ENCODE measurements at regions not wholly inside any gene's neighbourhood (a gene's known extent, or its start where the extent isn't known, plus 50 kb on each side); places are given as distances from the start of the nearest gene placed in this dataset.

DNA sequence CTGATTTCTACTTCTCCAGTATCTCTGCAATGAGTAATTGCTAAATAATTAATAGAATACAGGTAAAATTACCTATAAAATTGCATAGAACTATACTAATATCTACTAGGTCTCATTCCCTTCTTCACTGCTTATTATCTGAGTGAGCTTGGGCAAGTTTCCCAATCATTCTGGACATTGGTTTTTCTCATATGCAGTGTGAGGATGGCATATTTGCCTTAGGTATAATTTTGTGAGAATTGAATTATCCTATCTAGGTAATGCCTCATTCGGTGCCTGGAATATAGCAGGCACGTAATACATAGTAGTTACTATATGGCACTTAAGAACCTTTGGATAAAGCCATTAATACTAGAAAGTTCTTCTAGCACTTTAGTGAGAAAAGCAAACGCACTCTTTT lies 434.7 kb downstream of the GATA3 start:
- H4K91ac ChIP-seq (ENCODE audit: insufficient read depth, low read depth, low read length): no peak overlapping the region
- H3K4me3 ChIP-seq (ENCODE audit: insufficient read depth, low read depth, low read length): no peak overlapping the region
- H3K56ac ChIP-seq (ENCODE audit: extremely low read depth, insufficient read depth, low read length): no peak overlapping the region
- H3K27ac ChIP-seq (ENCODE audit: insufficient read depth, low read length): no peak overlapping the region
- no peak overlapping the region for H3K4ac ChIP-seq (ENCODE audit: low read depth, low read length)
- H3K27me3 ChIP-seq (ENCODE audit: control insufficient read depth, insufficient read depth, low read length): no peaks in the 10 kb centered on the region
- no peak overlapping the region for H3K9ac ChIP-seq (ENCODE audit: low read depth, low read length)
- H2BK5ac ChIP-seq (ENCODE audit: low read depth, low read length, poor library complexity, severe bottlenecking): no peak overlapping the region
- intact Hi-C loops (cut with micrococcal nuclease): no loop called here
- no peaks in the 10 kb centered on the region for H3K9me1 ChIP-seq (ENCODE audit: insufficient read depth, low read length)
- no peak overlapping the region for H3K4me2 ChIP-seq (ENCODE audit: low read depth, low read length)
- TF ChIP-seq MAZ (IDR thresholded peaks at IDR 0.05; ENCODE audit: borderline replicate concordance, low read depth, low read length) (no peak), CEBPB (IDR thresholded peaks at IDR 0.05; ENCODE audit: low read depth, low read length) (no peak), CHD1 (IDR thresholded peaks at IDR 0.05; ENCODE audit: low read depth, low read length) (no peak), CTCF (conservative IDR thresholded peaks at IDR 0.05; ENCODE audit: low read depth, low read length) (no peak), RCOR1 (IDR thresholded peaks at IDR 0.05; ENCODE audit: insufficient replicate concordance, low read length) (no peak), MXI1 (IDR thresholded peaks at IDR 0.05; ENCODE audit: borderline replicate concordance, low read depth, low read length) (no peak), BHLHE40 (IDR thresholded peaks at IDR 0.05; ENCODE audit: low read depth, low read length) (no peak)
- TF ChIP-seq, protein P1, sequence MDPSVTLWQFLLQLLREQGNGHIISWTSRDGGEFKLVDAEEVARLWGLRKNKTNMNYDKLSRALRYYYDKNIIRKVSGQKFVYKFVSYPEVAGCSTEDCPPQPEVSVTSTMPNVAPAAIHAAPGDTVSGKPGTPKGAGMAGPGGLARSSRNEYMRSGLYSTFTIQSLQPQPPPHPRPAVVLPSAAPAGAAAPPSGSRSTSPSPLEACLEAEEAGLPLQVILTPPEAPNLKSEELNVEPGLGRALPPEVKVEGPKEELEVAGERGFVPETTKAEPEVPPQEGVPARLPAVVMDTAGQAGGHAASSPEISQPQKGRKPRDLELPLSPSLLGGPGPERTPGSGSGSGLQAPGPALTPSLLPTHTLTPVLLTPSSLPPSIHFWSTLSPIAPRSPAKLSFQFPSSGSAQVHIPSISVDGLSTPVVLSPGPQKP (IDR thresholded peaks at IDR 0.05; ENCODE audit: borderline replicate concordance, low read depth, low read length): no peak
- H3K14ac ChIP-seq (replicated peaks; ENCODE audit: low read depth, low read length): no peak overlapping the region
- H3K4me1 ChIP-seq (ENCODE audit: control insufficient read depth, insufficient read depth, low read length): no peaks in the 10 kb centered on the region
- no peaks in the 10 kb centered on the region for H4K20me1 ChIP-seq (ENCODE audit: insufficient read depth, low read length)
- H3K36me3 ChIP-seq (ENCODE audit: control insufficient read depth, insufficient read depth, low read length): no peaks in the 10 kb centered on the region
- in situ Hi-C loops (cut with MboI; ENCODE audit: low sequenced_read_pairs): no loop called here
- POLR2A ChIA-PET (ENCODE audit: unreplicated experiment): no interaction called here
- H4K5ac ChIP-seq (ENCODE audit: low read depth, low read length): no peak overlapping the region
- DNase-seq: no peak
- H4K8ac ChIP-seq (ENCODE audit: low read depth in 2 of 2, low read length in 2 of 2): no peak overlapping the region
- no peak overlapping the region for H2AK5ac ChIP-seq (ENCODE audit: low read depth, low read length)
- peaks cover 5% of the 10 kb centered on the region for H3K9me3 ChIP-seq (ENCODE audit: control insufficient read depth, insufficient read depth, low read length)
- no peak for ATAC-seq (ENCODE audit: low read depth)
- no peak overlapping the region for H3K23ac ChIP-seq (ENCODE audit: low read depth, low read length)
- H3K18ac ChIP-seq (ENCODE audit: low read depth, low read length): no peak overlapping the region
- H2BK20ac ChIP-seq (ENCODE audit: low read depth, low read length): no peak overlapping the region
- H2AFZ ChIP-seq (replicated peaks; ENCODE audit: low read length, poor library complexity): no peak overlapping the region
- dilution Hi-C loops (cut with HindIII; ENCODE audit: low sequenced_read_pairs, unreplicated experiment): no loop called here
- H2BK120ac ChIP-seq (ENCODE audit: low read depth, low read length): no peak overlapping the region
- H3K79me1 ChIP-seq (ENCODE audit: low read depth in 1 of 2, low read length in 2 of 2): no peaks in the 10 kb centered on the region
- CTCF ChIA-PET: no interaction called here
- H2BK15ac ChIP-seq (ENCODE audit: low read depth, low read length): no peak overlapping the region
- no TSS peak for BruUV-seq (replicated peaks)
- WGBS, 2 experiments (ENCODE audit: extremely low coverage in 2 of 2, insufficient read length in 1 of 2): no CpG with 5 or more reads among the region's 3 CpGs
- no peak overlapping the region for H2AK9ac ChIP-seq (replicated peaks; ENCODE audit: low read depth, low read length, poor library complexity)

All from IMR-90 (cell line).